ENCODE measurements at regions not wholly inside any gene's neighbourhood (a gene's known extent, or its start where the extent isn't known, plus 50 kb on each side); places are given as distances from the start of the nearest gene placed in this dataset.
"Not testable (repeated sequence)": the region's sequence is repeated elsewhere in the genome, so short reads cannot be mapped to it uniquely, and the experiment has no call there.

DNA sequence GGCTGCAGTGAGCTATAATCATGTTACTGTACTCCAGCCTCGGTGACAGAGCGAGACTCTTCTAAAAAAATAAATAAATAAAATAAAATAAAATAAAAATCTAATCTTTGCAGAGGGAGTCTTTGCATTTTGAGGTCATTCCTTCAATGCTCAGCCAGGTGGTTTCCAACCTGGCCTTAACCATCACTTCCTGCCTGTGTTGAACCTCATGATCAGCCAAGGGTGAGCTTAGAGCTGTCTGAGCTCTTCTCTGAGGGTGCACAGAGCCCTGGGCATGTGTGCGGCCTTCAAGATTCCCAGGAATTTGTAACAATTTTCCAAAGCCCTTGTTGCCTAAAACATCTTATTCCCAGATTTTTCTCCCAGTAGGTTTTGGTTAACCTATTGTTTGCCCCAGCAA, 94.3 kb downstream of the KCNJ12 start:
- TF ChIP-seq, protein P1, sequence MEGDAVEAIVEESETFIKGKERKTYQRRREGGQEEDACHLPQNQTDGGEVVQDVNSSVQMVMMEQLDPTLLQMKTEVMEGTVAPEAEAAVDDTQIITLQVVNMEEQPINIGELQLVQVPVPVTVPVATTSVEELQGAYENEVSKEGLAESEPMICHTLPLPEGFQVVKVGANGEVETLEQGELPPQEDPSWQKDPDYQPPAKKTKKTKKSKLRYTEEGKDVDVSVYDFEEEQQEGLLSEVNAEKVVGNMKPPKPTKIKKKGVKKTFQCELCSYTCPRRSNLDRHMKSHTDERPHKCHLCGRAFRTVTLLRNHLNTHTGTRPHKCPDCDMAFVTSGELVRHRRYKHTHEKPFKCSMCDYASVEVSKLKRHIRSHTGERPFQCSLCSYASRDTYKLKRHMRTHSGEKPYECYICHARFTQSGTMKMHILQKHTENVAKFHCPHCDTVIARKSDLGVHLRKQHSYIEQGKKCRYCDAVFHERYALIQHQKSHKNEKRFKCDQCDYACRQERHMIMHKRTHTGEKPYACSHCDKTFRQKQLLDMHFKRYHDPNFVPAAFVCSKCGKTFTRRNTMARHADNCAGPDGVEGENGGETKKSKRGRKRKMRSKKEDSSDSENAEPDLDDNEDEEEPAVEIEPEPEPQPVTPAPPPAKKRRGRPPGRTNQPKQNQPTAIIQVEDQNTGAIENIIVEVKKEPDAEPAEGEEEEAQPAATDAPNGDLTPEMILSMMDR (IDR thresholded peaks at IDR 0.05; ENCODE audit: borderline replicate concordance, extremely low read depth, low read length, poor library complexity, severe bottlenecking) = not testable (repeated sequence)
- TF ChIP-seq EZH2 (IDR thresholded peaks at IDR 0.05; ENCODE audit: borderline replicate concordance, low read depth, low read length, severe bottlenecking) = not testable (repeated sequence)
